ENCODE measurements at regions not wholly inside any gene's neighbourhood (a gene's known extent, or its start where the extent isn't known, plus 50 kb on each side); places are given as distances from the start of the nearest gene placed in this dataset.

DNA sequence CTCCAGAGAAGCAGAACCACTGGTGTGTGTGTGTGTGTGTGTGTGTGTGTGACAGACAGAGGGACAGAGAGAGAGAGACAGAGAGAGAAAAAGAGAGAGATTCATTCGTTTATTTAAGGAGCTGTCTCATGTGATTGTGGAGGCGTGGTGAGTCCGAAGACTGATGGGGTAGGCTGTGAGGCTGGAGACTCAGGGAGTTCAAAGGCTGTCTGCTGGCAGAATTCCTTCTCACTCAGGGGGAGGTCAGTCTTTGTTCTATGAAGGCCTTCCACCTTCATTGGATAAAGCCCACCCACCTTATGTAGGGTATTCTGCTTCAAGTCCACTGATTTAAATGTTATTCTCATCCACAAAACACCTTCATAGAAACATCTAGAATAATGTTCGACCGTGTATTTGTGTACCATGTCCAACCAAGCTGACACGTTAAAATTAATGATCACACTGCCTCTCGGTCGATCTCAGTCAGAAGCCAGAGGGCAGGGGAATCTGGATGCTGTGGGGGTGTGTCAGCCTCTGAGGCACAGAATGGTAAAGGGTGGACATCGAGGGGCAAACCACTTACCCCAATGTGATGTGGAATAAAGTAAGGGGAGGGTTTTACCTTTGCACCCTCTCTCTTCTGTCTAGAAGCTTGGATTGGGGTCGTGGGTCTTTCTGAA, 275.6 kb downstream of the SLC4A3 start:
- DNase-seq (ENCODE audit: low read depth) = no peak
- H3K4me3 ChIP-seq (replicated peaks; ENCODE audit: low read depth, low read length) = no peak overlapping the region
- TF ChIP-seq CTCF (IDR thresholded peaks at IDR 0.05; ENCODE audit: low read length, missing control alignments) = no peak

DNA sequence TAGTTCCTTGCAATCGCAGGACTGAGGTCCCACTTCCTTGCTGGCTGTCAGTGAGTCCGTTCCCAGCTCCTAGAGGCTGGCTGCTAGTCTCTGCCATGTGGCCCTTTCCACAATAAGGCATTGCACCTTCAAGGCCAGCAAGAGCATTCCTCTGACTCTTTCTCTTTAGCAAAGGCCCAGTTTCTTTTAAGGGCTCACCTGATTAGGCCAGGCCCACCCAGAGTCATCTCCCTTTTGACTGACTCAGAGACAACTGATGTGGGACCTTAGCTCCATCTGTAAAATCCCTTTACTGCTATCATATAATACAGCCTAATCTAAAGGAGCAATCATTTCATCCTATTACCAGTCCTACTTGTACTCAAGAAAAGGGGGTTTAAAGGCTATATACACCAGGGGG, 278.2 kb downstream of the SLC4A3 start:
- no peak for TF ChIP-seq CTCF (IDR thresholded peaks at IDR 0.05; ENCODE audit: low read length, missing control alignments)
- no peak for DNase-seq (ENCODE audit: low read depth)
- H3K4me3 ChIP-seq (replicated peaks; ENCODE audit: low read depth, low read length) = no peak overlapping the region

DNA sequence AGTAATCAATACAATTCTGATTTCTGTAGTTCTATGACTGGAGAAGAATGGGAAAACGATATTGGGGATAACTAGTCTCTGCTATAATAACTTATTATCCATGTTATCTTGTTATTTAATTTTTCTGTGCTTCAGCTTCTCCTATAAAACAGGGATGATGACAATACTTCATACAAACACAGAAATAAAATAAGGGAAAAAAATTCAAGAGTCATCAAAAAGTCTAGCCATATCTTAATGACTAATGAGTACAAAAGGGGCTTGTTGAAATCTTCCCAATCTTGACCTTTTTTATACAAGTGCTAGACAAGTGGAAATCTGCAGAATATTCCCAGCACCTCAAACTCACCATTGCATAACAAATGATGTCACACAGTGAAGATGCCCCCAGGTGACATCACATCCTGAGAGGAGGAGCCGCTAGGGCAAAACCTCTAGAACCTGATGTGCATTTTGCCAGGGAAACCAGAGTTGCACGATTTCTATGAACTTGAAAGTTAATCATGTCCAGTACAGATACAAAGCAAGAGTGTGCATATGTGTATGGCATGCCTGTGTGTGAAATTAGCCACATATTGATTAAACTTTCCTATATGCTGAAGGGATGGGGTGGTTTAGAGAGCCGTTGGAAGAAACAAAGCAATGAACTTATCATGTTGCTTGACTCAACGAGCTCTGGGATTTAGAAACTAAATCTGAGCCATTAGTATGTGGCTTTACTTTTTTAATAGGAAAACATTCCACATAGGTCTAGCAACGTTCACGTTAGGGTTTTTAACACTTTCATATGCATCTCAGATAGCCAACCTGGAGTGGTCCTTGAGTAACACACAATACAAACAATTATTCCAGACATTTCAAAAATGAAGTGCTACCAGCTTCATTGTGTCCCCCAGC, 278.9 kb downstream of the SLC4A3 start:
- no peak for DNase-seq (ENCODE audit: low read depth)
- no peak overlapping the region for H3K4me3 ChIP-seq (replicated peaks; ENCODE audit: low read depth, low read length)
- no peak for TF ChIP-seq CTCF (IDR thresholded peaks at IDR 0.05; ENCODE audit: low read length, missing control alignments)

- DNase-seq (ENCODE audit: low read depth) = no peak
- no peak for TF ChIP-seq CTCF (IDR thresholded peaks at IDR 0.05; ENCODE audit: low read length, missing control alignments)
- H3K4me3 ChIP-seq (replicated peaks; ENCODE audit: low read depth, low read length) = no peak overlapping the region
Observed at GRCh38 chr2:219907011-219907365, 279.6 kb downstream of the SLC4A3 start.

- no peak overlapping the region for H3K4me3 ChIP-seq (replicated peaks; ENCODE audit: low read depth, low read length)
- TF ChIP-seq CTCF (IDR thresholded peaks at IDR 0.05; ENCODE audit: low read length, missing control alignments) = no peak
- no peak for DNase-seq (ENCODE audit: low read depth)
Observed at GRCh38 chr2:219908538-219908937, 281.1 kb downstream of the SLC4A3 start.

DNA sequence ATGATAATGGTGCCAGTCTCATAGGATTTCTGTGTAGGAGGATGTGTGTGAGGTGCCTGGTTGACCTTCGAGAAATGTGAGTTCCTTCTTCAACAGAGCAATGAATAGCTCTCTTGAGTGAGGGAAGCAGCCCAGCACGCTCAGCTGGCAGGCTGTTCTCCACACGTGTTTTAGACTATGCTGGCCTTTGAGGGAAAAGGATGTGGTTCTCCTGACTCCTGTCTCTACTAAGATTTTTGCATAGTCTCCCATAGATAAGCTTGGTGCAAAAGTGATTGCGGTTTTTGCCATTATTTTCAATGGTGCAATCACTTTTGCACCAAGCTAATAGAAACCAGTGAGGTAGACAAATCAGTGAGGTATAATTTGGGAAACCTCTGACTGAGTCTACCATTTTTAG, 284.1 kb downstream of the SLC4A3 start:
- no peak for TF ChIP-seq CTCF (IDR thresholded peaks at IDR 0.05; ENCODE audit: low read length, missing control alignments)
- no peak overlapping the region for H3K4me3 ChIP-seq (replicated peaks; ENCODE audit: low read depth, low read length)
- no peak for DNase-seq (ENCODE audit: low read depth)
